ENCODE measurements at regions not wholly inside any gene's neighbourhood (a gene's known extent, or its start where the extent isn't known, plus 50 kb on each side); places are given as distances from the start of the nearest gene placed in this dataset.

GRCh38 chrX:120692319-120692718 is 62.5 kb upstream of the C1GALT1C1 start:
- no peak for DNase-seq

DNA sequence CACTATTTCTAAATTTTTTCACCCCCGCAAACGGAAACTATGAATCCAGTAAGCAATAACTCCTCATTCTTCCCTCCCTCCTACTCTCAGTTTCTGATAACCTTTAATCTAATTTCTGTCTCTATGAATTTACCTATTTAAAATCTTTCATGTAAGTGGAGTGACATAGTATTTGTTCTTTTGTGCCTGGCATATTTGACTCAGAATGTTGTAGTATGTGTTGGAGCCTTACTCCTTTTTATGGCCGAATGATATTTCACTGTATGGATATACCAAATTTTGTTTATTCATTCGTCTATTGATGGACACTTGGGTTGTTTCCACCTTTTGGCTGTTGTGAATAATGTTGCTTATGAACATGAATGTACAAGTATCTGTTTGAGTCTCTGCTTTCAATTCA is 61.1 kb upstream of the C1GALT1C1 start:
- DNase-seq: no peak

GRCh38 chrX:120690344-120690743 is 60.5 kb upstream of the C1GALT1C1 start:
- DNase-seq: no peak

- DNase-seq: no peak
These were observed 50.2 kb upstream of the C1GALT1C1 start for GRCh38 chrX:120680090-120680489.
